ENCODE measurements at regions not wholly inside any gene's neighbourhood (a gene's known extent, or its start where the extent isn't known, plus 50 kb on each side); places are given as distances from the start of the nearest gene placed in this dataset.

DNA sequence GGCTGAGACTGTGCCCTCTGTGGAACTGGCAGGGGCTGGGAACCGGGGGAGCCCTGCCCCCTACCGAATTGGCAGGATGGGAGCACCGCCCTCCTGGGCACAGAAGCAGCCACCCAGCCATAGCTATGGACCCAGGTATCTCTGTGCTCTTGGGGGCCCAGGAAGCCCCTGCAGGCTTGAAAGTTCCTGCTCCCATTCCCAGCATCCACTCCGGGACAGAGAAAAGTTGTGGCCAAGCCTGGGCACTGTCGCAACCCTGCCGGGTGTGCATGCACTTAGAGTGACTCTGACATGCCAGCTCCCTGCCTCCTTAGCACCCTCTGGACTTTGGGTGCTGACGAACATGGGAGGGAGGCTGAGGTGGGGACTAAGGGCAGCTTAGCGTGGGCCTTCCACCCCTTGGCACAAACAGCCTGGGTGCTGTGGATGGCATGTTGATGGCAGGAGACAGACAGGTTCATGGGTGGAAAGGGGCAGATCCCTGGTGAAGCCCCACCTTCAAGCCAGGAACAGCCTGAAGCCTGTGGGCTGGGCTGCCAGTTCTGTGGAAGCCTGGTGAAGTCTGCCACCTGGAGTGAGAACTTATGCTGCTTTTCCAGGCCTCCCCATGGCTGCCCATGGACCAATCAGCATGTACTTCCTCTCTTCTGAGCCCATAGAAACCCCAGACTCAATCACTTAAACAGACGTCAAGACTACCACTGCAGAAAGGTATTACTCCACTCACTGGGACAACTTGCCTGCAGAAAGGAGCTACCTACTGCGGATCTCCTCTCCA, 279.0 kb downstream of the ATXN7L3B start:
- H3K4me3 ChIP-seq, result no peak overlapping the region
- H3K36me3 ChIP-seq, result no peaks in the 10 kb centered on the region
- H3K27me3 ChIP-seq, result no peaks in the 10 kb centered on the region
- no peaks in the 10 kb centered on the region for H3K9me3 ChIP-seq
- TF ChIP-seq CTCF (IDR thresholded peaks at IDR 0.05), result no peak
- no peaks in the 10 kb centered on the region for H3K4me1 ChIP-seq
- intact Hi-C loops (cut with DNase I), result no loop called here
- DNase-seq (ENCODE audit: low spot score in 2 of 2), result no peak
- H3K27ac ChIP-seq, result no peak overlapping the region

GRCh38 chr12:74817499-74817898, 279.9 kb downstream of the ATXN7L3B start:
- no peaks in the 10 kb centered on the region for H3K36me3 ChIP-seq
- no peaks in the 10 kb centered on the region for H3K27me3 ChIP-seq
- H3K27ac ChIP-seq, result no peak overlapping the region
- H3K4me1 ChIP-seq, result no peaks in the 10 kb centered on the region
- no peak for TF ChIP-seq CTCF (IDR thresholded peaks at IDR 0.05)
- no peaks in the 10 kb centered on the region for H3K9me3 ChIP-seq
- intact Hi-C loops (cut with DNase I), result no loop called here
- no peak overlapping the region for H3K4me3 ChIP-seq
- no peak for DNase-seq (ENCODE audit: low spot score in 2 of 2)

DNA sequence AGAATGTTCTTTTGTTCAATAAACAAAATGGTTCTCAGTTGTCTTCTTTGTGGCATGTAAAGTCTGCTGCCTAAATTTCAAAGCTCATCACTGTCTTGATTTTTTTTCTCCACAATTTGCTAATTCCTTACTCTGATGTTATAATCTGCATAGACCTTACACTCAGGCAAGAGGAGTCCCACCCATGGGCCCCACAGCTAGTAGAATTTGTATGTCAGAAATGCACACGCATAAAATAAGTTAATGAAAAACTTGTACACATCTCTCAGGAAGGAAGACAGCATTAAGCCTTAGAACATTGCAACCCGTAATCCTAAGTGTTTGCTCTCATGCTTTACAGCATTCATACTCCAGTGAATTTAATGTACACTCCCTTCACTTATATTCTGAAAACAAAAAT, 280.8 kb downstream of the ATXN7L3B start:
- no peaks in the 10 kb centered on the region for H3K4me1 ChIP-seq
- H3K9me3 ChIP-seq, result no peaks in the 10 kb centered on the region
- TF ChIP-seq CTCF (IDR thresholded peaks at IDR 0.05), result no peak
- H3K27ac ChIP-seq, result no peak overlapping the region
- H3K36me3 ChIP-seq, result no peaks in the 10 kb centered on the region
- DNase-seq (ENCODE audit: low spot score in 2 of 2), result no peak
- intact Hi-C loops (cut with DNase I), result no loop called here
- no peak overlapping the region for H3K4me3 ChIP-seq
- no peaks in the 10 kb centered on the region for H3K27me3 ChIP-seq

- DNase-seq (ENCODE audit: low spot score in 2 of 2), result no peak
- H3K36me3 ChIP-seq, result no peaks in the 10 kb centered on the region
Measured at GRCh38 chr12:74820324-74820723, 282.7 kb downstream of the ATXN7L3B start.

DNA sequence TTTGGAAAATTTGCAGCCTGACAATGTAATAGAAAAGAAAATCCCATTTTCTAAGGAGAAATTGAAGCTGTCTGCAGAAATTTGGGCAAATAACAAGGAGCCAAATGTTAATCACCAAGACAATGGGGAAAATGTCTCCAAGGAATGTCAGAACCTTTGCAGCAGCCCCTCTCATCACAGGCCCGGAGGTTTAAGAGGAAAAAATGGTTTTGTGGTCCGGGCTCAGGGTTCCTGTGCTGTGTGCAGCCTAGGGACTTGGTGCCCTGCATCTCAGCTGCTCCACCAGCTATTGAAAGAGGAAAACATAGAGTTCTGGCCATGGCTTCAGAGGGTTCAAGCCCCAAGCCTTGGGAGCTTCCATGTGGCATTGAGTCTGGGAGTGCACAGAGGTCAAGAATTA, 298.9 kb downstream of the ATXN7L3B start:
- Histone ChIP-seq H3K27ac (no peak overlapping the region), H3K4me1 (no peaks in the 10 kb centered on the region), H3K36me3 (no peaks in the 10 kb centered on the region), H3K4me3 (no peak overlapping the region), H3K9me3 (no peaks in the 10 kb centered on the region), H3K27me3 (no peaks in the 10 kb centered on the region)
- TF ChIP-seq CTCF (IDR thresholded peaks at IDR 0.05), result no peak
- intact Hi-C loops (cut with DNase I), result no loop called here
- no peak for DNase-seq (ENCODE audit: low spot score in 2 of 2)

More at GRCh38 chr12:74820324-74820723, 282.7 kb downstream of the ATXN7L3B start:
- H3K4me1 ChIP-seq, result no peaks in the 10 kb centered on the region
- TF ChIP-seq CTCF (IDR thresholded peaks at IDR 0.05), result no peak
- no peak overlapping the region for H3K27ac ChIP-seq
- intact Hi-C loops (cut with DNase I), result no loop called here
- no peaks in the 10 kb centered on the region for H3K9me3 ChIP-seq
- no peak overlapping the region for H3K4me3 ChIP-seq
- no peaks in the 10 kb centered on the region for H3K27me3 ChIP-seq

Measured in ascending aorta (tissue), 2 donors.